ENCODE measurements at regions not wholly inside any gene's neighbourhood (a gene's known extent, or its start where the extent isn't known, plus 50 kb on each side); places are given as distances from the start of the nearest gene placed in this dataset.
A peak's percentile ranks its signal among the peaks of the same experiment; 100 is the strongest.

DNA sequence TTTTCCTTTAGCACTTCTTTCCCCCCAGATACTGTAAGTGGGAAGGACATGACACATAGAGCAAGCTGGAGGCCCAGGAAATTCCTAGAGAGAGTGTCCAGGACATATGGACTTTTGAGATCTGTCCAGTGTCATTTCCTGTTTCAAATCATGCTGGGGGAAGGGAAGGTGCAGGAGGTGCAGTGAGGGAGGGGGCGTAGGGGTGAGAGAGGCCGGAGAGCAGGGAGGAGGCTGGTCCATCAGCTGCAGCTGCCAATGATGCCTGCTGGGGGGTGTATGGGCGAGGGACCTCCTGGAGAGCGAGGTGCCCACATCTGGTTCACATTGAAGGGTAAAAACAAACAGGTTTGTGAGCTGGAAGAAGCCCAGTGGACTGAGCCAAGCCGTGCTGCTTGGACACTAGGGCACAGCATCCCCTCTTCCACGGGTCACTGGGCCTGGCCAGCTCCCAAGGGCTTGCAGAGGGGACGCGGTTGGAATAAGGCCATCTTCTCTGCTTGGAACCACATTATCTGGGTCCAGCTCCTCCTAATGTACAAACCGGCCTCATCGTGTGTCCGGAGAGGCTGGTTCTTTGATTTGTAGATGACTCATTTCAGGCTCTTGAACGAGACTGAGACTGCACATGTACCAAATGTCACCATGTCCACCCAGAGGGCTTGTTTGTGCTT, 70.4 kb upstream of the SMURF2 start (continued):
- TF ChIP-seq BRCA1 (CRISPR knock-in tag; IDR thresholded peaks at IDR 0.05): no peak
- TF ChIP-seq, protein P1, sequence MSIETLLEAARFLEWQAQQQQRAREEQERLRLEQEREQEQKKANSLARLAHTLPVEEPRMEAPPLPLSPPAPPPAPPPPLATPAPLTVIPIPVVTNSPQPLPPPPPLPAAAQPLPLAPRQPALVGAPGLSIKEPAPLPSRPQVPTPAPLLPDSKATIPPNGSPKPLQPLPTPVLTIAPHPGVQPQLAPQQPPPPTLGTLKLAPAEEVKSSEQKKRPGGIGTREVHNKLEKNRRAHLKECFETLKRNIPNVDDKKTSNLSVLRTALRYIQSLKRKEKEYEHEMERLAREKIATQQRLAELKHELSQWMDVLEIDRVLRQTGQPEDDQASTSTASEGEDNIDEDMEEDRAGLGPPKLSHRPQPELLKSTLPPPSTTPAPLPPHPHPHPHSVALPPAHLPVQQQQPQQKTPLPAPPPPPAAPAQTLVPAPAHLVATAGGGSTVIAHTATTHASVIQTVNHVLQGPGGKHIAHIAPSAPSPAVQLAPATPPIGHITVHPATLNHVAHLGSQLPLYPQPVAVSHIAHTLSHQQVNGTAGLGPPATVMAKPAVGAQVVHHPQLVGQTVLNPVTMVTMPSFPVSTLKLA (IDR thresholded peaks at IDR 0.05): no peak
- TF ChIP-seq ELF4 (CRISPR knock-in tag; IDR thresholded peaks at IDR 0.05; ENCODE audit: borderline replicate concordance): no peak
- TF ChIP-seq, protein P2, sequence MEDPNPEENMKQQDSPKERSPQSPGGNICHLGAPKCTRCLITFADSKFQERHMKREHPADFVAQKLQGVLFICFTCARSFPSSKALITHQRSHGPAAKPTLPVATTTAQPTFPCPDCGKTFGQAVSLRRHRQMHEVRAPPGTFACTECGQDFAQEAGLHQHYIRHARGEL (CRISPR knock-in tag; IDR thresholded peaks at IDR 0.05): no peak
- TF ChIP-seq, protein P3, sequence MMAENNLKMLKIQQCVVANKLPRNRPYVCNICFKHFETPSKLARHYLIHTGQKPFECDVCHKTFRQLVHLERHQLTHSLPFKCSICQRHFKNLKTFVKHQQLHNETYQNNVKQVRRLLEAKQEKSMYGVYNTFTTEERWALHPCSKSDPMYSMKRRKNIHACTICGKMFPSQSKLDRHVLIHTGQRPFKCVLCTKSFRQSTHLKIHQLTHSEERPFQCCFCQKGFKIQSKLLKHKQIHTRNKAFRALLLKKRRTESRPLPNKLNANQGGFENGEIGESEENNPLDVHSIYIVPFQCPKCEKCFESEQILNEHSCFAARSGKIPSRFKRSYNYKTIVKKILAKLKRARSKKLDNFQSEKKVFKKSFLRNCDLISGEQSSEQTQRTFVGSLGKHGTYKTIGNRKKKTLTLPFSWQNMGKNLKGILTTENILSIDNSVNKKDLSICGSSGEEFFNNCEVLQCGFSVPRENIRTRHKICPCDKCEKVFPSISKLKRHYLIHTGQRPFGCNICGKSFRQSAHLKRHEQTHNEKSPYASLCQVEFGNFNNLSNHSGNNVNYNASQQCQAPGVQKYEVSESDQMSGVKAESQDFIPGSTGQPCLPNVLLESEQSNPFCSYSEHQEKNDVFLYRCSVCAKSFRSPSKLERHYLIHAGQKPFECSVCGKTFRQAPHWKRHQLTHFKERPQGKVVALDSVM (CRISPR knock-in tag; IDR thresholded peaks at IDR 0.05): peak; percentile 51; the same call in 1 of the 2 replicates
- TF ChIP-seq SETDB1 (CRISPR knock-in tag; IDR thresholded peaks at IDR 0.05; ENCODE audit: borderline replicate concordance): no peak
- TF ChIP-seq, protein P4, sequence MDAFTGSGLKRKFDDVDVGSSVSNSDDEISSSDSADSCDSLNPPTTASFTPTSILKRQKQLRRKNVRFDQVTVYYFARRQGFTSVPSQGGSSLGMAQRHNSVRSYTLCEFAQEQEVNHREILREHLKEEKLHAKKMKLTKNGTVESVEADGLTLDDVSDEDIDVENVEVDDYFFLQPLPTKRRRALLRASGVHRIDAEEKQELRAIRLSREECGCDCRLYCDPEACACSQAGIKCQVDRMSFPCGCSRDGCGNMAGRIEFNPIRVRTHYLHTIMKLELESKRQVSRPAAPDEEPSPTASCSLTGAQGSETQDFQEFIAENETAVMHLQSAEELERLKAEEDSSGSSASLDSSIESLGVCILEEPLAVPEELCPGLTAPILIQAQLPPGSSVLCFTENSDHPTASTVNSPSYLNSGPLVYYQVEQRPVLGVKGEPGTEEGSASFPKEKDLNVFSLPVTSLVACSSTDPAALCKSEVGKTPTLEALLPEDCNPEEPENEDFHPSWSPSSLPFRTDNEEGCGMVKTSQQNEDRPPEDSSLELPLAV (CRISPR knock-in tag; conservative IDR thresholded peaks at IDR 0.05; ENCODE audit: low read depth): no peak
- no peak for TF ChIP-seq ATF7-NPFF (CRISPR knock-in tag; IDR thresholded peaks at IDR 0.05; ENCODE audit: low read depth)
- no peak for TF ChIP-seq KDM3A (CRISPR knock-in tag; IDR thresholded peaks at IDR 0.05; ENCODE audit: low read depth)
- no peak for TF ChIP-seq NR2F6 (IDR thresholded peaks at IDR 0.05)
- TF ChIP-seq NR2F6 (CRISPR knock-in tag; IDR thresholded peaks at IDR 0.05): no peak
- peak; percentile 61 for TF ChIP-seq SALL1 (CRISPR knock-in tag; IDR thresholded peaks at IDR 0.05)
- TF ChIP-seq, protein P5, sequence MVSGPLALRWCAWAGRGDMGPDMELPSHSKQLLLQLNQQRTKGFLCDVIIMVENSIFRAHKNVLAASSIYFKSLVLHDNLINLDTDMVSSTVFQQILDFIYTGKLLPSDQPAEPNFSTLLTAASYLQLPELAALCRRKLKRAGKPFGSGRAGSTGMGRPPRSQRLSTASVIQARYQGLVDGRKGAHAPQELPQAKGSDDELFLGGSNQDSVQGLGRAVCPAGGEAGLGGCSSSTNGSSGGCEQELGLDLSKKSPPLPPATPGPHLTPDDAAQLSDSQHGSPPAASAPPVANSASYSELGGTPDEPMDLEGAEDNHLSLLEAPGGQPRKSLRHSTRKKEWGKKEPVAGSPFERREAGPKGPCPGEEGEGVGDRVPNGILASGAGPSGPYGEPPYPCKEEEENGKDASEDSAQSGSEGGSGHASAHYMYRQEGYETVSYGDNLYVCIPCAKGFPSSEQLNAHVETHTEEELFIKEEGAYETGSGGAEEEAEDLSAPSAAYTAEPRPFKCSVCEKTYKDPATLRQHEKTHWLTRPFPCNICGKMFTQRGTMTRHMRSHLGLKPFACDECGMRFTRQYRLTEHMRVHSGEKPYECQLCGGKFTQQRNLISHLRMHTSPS (CRISPR knock-in tag; IDR thresholded peaks at IDR 0.05; ENCODE audit: low read depth): peak; percentile 43; the same call in 1 of the 2 replicates
- TF ChIP-seq, protein P6, sequence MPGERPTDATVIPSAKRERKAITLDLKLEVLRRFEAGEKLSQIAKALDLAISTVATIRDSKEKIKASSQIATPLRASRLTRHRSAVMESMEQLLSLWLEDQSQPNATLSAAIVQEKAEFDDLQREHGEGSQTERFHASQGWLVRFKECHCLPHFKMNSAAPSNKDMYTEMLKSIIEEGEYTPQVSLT (CRISPR knock-in tag; IDR thresholded peaks at IDR 0.05; ENCODE audit: borderline replicate concordance, low read depth): no peak
- TF ChIP-seq DR1 (CRISPR knock-in tag; IDR thresholded peaks at IDR 0.05): no peak
- peak; percentile 48; the same call in 1 of the 2 replicates for TF ChIP-seq HMG20A (CRISPR knock-in tag; IDR thresholded peaks at IDR 0.05; ENCODE audit: borderline replicate concordance)
- peak; percentile 61; the same call in 1 of the 2 replicates for TF ChIP-seq ZNF354B (CRISPR knock-in tag; IDR thresholded peaks at IDR 0.05)
- no peak for TF ChIP-seq ZNF460 (CRISPR knock-in tag; IDR thresholded peaks at IDR 0.05; ENCODE audit: borderline replicate concordance)
- no peak for TF ChIP-seq ATF7 (IDR thresholded peaks at IDR 0.05)
- no peak for TF ChIP-seq ATF7 (CRISPR knock-in tag; IDR thresholded peaks at IDR 0.05)
- no peak for TF ChIP-seq JUNB (CRISPR knock-in tag; IDR thresholded peaks at IDR 0.05; ENCODE audit: borderline replicate concordance)
- no peak for TF ChIP-seq KLF16 (CRISPR knock-in tag; IDR thresholded peaks at IDR 0.05)
- TF ChIP-seq ZNF776 (CRISPR knock-in tag; IDR thresholded peaks at IDR 0.05): no peak

Measured in HepG2 (cell line).